B cell (primary cell): ENCODE measurements at regions not wholly inside any gene's neighbourhood (a gene's known extent, or its start where the extent isn't known, plus 50 kb on each side); places are given as distances from the start of the nearest gene placed in this dataset.

Source experiments
- ATAC-seq: fragments of 200-7000 bp; cut with Tn5 transposase; one replicate; pipeline ENCODE4 v1.10.0; 2021; ENCODE audit warnings: low read depth, mild to moderate bottlenecking, moderate number of reproducible peaks, moderate library complexity
- CTCF ChIA-PET: fragments of 350-600 bp; sonication (Branson Sonifier 250); formaldehyde crosslinking; loops from one replicate; lab custom pipeline; 2021; ENCODE audit warnings: antibody characterized with exemption, inconsistent platforms; lab: Charles Lee
- POLR2A ChIA-PET: fragments of 350-600 bp; sonication (Branson Sonifier 250); formaldehyde crosslinking; loops from one replicate; lab custom pipeline; 2021; ENCODE audit warnings: antibody characterized with exemption; lab: Charles Lee
- DNase-seq: peaks from one replicate; pipeline ENCODE4 v3.0.0; 2013
- H2AFZ ChIP-seq: 2 replicates; pipeline ENCODE4 v1.6.1; 2012; ENCODE audit warnings: mild to moderate bottlenecking, low read depth, low read length; ENCODE audit not compliant: insufficient read depth, poor library complexity, severe bottlenecking
- H3K27ac ChIP-seq, 2 donors: 1 replicate in 1 of 2; 2 replicates in 1 of 2; pipeline ENCODE4 v1.5.1; 2012 to 2013; ENCODE audit warnings: low read length in 2 of 2, mild to moderate bottlenecking in 2 of 2, moderate library complexity in 1 of 2
- H3K27me3 ChIP-seq, 4 experiments: fragments of 200-600 bp in 1 of 4; sonication (generic) in 1 of 4; replicated peaks in 1 of 4; 1 replicate in 2 of 4; 2 replicates in 2 of 4; pipeline versions ENCODE4 v1.6.1 to v1.7.0; 2013 to 2016; ENCODE audit warnings: low read length in 3 of 4, mild to moderate bottlenecking in 2 of 4, mixed read lengths in 1 of 4, moderate library complexity in 1 of 4; ENCODE audit not compliant: insufficient read depth in 4 of 4, control insufficient read depth in 3 of 4; ENCODE audit errors: control extremely low read depth in 1 of 4
- H3K36me3 ChIP-seq, 2 experiments: replicated peaks in 1 of 2; 1 replicate in 1 of 2; 2 replicates in 1 of 2; pipeline versions ENCODE4 v1.6.1 to v1.7.1; 2013; ENCODE audit warnings: low read length in 1 of 2; ENCODE audit not compliant: insufficient read depth in 2 of 2, control insufficient read depth in 1 of 2; ENCODE audit errors: control extremely low read depth in 1 of 2, extremely low read depth in 1 of 2
- H3K4me1 ChIP-seq, 2 donors: fragments of 200-600 bp in 1 of 2; sonication (generic) in 1 of 2; 1 replicate in 1 of 2; 2 replicates in 1 of 2; pipeline versions ENCODE4 v1.5.1 to v1.6.1; 2013 to 2017; ENCODE audit warnings: low read length in 2 of 2; ENCODE audit not compliant: control insufficient read depth in 2 of 2, insufficient read depth in 2 of 2
- H3K4me2 ChIP-seq: replicated peaks from 2 replicates; pipeline ENCODE3; 2012; ENCODE audit warnings: mild to moderate bottlenecking, low read depth, low read length; ENCODE audit not compliant: poor library complexity, severe bottlenecking
- H3K4me3 ChIP-seq, 5 experiments: fragments of 200-600 bp in 1 of 5; sonication (generic) in 1 of 5; 1 replicate in 3 of 5; 2 replicates in 2 of 5; pipeline versions ENCODE4 v1.5.1 to v1.7.0; 2011 to 2016; ENCODE audit warnings: low read length in 4 of 5, mild to moderate bottlenecking in 4 of 5, low read depth in 2 of 5, control low read depth in 1 of 5, moderate library complexity in 1 of 5; ENCODE audit not compliant: insufficient read depth in 1 of 5; ENCODE audit errors: control extremely low read depth in 1 of 5, extremely low read depth in 1 of 5
- H3K79me2 ChIP-seq: fragments of 200-600 bp; sonication (generic); one replicate; pipeline ENCODE4 v1.6.0; 2016; ENCODE audit warnings: low read length; ENCODE audit not compliant: control insufficient read depth, insufficient read depth
- H3K9ac ChIP-seq: fragments of 200-600 bp; sonication (generic); 2 replicates; pipeline ENCODE4 v1.6.1; 2017; ENCODE audit warnings: mild to moderate bottlenecking, low read length, moderate library complexity
- H3K9me3 ChIP-seq, 3 donors: one replicate each; pipeline versions ENCODE4 v1.6.1 to v1.7.1; 2013; ENCODE audit warnings: low read length in 2 of 3; ENCODE audit not compliant: control insufficient read depth in 2 of 3, insufficient read depth in 1 of 3; ENCODE audit errors: control extremely low read depth in 1 of 3
- H4K20me1 ChIP-seq: 2 replicates; pipeline ENCODE4 v1.6.0; 2012; ENCODE audit warnings: mild to moderate bottlenecking, low read length; ENCODE audit not compliant: insufficient read depth, control insufficient read depth, poor library complexity, severe bottlenecking
- H3K27ac Mint-ChIP-seq: one replicate; pipeline ENCODE4 v1.8.0; 2021; ENCODE audit warnings: mixed read lengths
- H3K27me3 Mint-ChIP-seq: one replicate; pipeline ENCODE4 v1.8.0; 2021; ENCODE audit warnings: mixed read lengths
- H3K4me1 Mint-ChIP-seq: one replicate; pipeline ENCODE4 v1.8.0; 2021; ENCODE audit warnings: mixed read lengths
- H3K4me3 Mint-ChIP-seq: one replicate; pipeline ENCODE4 v1.8.0; 2021; ENCODE audit warnings: mixed read lengths
- H3K9me3 Mint-ChIP-seq: one replicate; pipeline ENCODE4 v1.8.0; 2022; ENCODE audit warnings: mixed read lengths; ENCODE audit not compliant: insufficient read depth
- EZH2 ChIP-seq: IDR thresholded peaks from 2 replicates; pipeline ENCODE4 v1.6.1; 2012; ENCODE audit warnings: borderline replicate concordance, low read depth, mild to moderate bottlenecking, moderate library complexity, low read length; ENCODE audit not compliant: insufficient read depth, poor library complexity, severe bottlenecking
- WGBS: methylation state at CpG from one replicate; pipeline ENCODE4 v1.1.5; 2013; ENCODE audit warnings: missing lambda C conversion rate; ENCODE audit not compliant: insufficient coverage; 5-methylcytosine and 5-hydroxymethylcytosine counted together
- intact Hi-C: fragments of 100-400 bp; cut with micrococcal nuclease; formaldehyde crosslinking; loops from one replicate; pipeline ENCODE4 v1.10.0; 2022
- TF ChIP-seq, protein P1 (sequence below): fragments of 200-600 bp; IDR thresholded peaks from one replicate; pipeline ENCODE4 v1.8.0; 2022; ENCODE audit warnings: antibody characterized with exemption, mild to moderate bottlenecking

DNA sequence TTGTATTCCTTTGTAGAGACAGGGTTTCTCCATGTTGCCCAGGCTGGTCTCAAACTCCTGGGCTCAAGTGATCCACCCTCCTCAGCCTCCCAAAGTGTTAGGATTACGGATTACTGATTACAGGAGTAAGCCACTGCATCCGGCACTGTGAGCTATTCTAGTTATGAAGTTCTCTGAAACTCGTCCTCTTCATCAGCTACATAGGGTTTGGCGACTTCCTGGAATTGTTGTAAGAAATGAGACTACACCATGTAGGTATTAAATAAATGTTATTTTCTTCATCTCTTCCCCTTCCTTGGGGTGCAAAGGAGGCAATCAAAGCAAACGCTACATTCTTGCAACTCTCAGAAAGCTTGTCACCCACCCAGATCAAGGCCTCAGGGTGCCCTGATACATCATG, 131.2 kb upstream of the TIAM1 start:
- WGBS, result 100% methylated on average over 1 of the region's 5 CpGs

DNA sequence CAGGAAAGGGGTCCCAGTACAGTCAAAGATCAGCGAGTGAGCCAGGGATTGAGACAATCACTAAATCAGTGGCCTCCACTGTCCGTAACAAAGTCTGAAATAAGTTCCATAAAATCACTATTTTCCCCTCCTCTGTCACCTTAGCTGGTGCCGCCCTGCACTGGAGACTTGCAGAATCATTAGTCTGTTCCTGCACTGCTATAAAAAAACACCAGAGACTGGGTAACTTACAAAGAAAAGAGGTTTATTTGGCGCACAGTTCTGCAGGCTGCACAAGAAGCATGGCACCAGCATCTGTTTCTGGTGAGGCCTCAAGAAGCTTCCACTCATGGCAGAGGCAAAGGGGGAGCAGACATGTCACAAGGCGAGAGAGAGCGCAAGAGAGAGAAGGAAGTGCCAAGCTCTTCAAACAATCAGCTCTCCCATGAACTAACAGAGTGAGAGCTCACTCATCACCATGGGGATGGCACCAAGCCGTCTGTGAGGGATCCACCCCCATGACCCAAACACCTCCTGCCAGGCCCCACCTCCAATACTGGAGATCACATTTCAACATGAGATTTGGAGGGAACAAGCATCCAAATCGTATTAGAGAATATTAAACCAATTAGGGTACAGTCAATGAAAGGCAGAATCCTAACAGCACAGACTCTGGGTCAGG, 129.8 kb upstream of the TIAM1 start:
- H4K20me1 ChIP-seq, result no peaks in the 10 kb centered on the region
- H3K27me3 ChIP-seq, result no peaks in the 10 kb centered on the region
- intact Hi-C loops, result no loop called here
- H3K4me3 ChIP-seq, result no peak overlapping the region
- no peaks in the 10 kb centered on the region for H3K4me1 ChIP-seq
- no peaks in the 10 kb centered on the region for H3K36me3 ChIP-seq
- H3K4me2 ChIP-seq, result no peak overlapping the region
- ATAC-seq, result no peak
- ChIA-PET POLR2A (no interaction called here), CTCF (no interaction called here)
- 97% methylated on average over 6 of the region's 8 CpGs for WGBS
- no peak overlapping the region for H2AFZ ChIP-seq
- H3K4me1 Mint-ChIP-seq, result no peaks in the 10 kb centered on the region
- H3K9me3 ChIP-seq, result peaks cover 0 to 11% (median 0%) of the 10 kb centered on the region in 3 donors
- TF ChIP-seq, protein P1, sequence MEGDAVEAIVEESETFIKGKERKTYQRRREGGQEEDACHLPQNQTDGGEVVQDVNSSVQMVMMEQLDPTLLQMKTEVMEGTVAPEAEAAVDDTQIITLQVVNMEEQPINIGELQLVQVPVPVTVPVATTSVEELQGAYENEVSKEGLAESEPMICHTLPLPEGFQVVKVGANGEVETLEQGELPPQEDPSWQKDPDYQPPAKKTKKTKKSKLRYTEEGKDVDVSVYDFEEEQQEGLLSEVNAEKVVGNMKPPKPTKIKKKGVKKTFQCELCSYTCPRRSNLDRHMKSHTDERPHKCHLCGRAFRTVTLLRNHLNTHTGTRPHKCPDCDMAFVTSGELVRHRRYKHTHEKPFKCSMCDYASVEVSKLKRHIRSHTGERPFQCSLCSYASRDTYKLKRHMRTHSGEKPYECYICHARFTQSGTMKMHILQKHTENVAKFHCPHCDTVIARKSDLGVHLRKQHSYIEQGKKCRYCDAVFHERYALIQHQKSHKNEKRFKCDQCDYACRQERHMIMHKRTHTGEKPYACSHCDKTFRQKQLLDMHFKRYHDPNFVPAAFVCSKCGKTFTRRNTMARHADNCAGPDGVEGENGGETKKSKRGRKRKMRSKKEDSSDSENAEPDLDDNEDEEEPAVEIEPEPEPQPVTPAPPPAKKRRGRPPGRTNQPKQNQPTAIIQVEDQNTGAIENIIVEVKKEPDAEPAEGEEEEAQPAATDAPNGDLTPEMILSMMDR, result no peak
- TF ChIP-seq EZH2, result no peak
- H3K27me3 Mint-ChIP-seq, result no peaks in the 10 kb centered on the region
- H3K27ac ChIP-seq, result no peak overlapping the region
- DNase-seq, result no peak
- H3K79me2 ChIP-seq, result no peaks in the 10 kb centered on the region
- no peak overlapping the region for H3K27ac Mint-ChIP-seq
- H3K9ac ChIP-seq, result no peak overlapping the region
- no peak overlapping the region for H3K4me3 Mint-ChIP-seq
- no peaks in the 10 kb centered on the region for H3K9me3 Mint-ChIP-seq

More for the DNA sequence above, 131.2 kb upstream of the TIAM1 start:
- no peaks in the 10 kb centered on the region for H3K27me3 ChIP-seq
- no peak overlapping the region for H3K9ac ChIP-seq
- no peaks in the 10 kb centered on the region for H3K36me3 ChIP-seq
- Mint-ChIP-seq H3K4me1 (no peaks in the 10 kb centered on the region), H3K27me3 (no peaks in the 10 kb centered on the region), H3K27ac (no peak overlapping the region), H3K4me3 (no peak overlapping the region), H3K9me3 (no peaks in the 10 kb centered on the region)
- H3K4me2 ChIP-seq, result no peak overlapping the region
- POLR2A ChIA-PET, result no interaction called here
- ATAC-seq (no peak), DNase-seq (no peak)
- H3K4me1 ChIP-seq, result no peaks in the 10 kb centered on the region
- intact Hi-C loops, result no loop called here
- TF ChIP-seq, protein P1, result no peak
- no peak for TF ChIP-seq EZH2
- CTCF ChIA-PET, result no interaction called here
- H3K79me2 ChIP-seq, result no peaks in the 10 kb centered on the region
- H3K27ac ChIP-seq, result no peak overlapping the region
- H3K9me3 ChIP-seq, result peaks cover 0 to 11% (median under 1%) of the 10 kb centered on the region in 3 donors
- no peak overlapping the region for H2AFZ ChIP-seq
- no peak overlapping the region for H3K4me3 ChIP-seq
- H4K20me1 ChIP-seq, result no peaks in the 10 kb centered on the region
